Stimulated activated naive CD8-positive, alpha-beta T cell treated with anti-CD3 and anti-CD28 coated beads, Interleukin-15, Interleukin-2, amounts not matched to agents 100 U/mL and 50 U/mL, for 24 hours (primary cell): ENCODE measurements at regions not wholly inside any gene's neighbourhood (a gene's known extent, or its start where the extent isn't known, plus 50 kb on each side); places are given as distances from the start of the nearest gene placed in this dataset.
"Not testable (repeated sequence)": the region's sequence is repeated elsewhere in the genome, so short reads cannot be mapped to it uniquely, and the experiment has no call there.

ENCODE experiments used
- ATAC-seq: fragments of 150-1000 bp; cut with Tn5 transposase; one replicate; pipeline ENCODE4 v1.10.0; 2021
- DNase-seq: peaks from one replicate; pipeline ENCODE4 v3.0.0; 2021

DNA sequence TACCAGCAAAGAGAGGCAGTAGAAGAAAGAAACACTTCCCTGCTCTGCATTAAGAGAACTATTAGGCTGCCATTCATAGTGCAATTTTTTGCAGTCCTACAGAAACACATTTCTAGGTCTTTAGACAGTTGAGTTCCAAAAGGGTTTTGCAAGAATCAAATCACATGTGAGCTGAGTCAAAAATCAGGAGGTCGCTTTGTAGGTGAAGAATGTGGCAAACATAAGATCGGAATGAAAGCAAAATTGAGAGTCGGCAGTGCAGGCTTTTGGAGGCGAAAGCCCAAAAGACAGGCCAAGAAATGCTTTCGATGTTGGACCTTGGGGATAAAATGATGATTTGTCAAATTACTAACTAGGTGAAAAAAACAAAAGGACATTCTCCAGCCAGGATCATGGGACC is 213.5 kb upstream of the NRIP1 start:
- ATAC-seq: no peak
- DNase-seq: no peak

DNA sequence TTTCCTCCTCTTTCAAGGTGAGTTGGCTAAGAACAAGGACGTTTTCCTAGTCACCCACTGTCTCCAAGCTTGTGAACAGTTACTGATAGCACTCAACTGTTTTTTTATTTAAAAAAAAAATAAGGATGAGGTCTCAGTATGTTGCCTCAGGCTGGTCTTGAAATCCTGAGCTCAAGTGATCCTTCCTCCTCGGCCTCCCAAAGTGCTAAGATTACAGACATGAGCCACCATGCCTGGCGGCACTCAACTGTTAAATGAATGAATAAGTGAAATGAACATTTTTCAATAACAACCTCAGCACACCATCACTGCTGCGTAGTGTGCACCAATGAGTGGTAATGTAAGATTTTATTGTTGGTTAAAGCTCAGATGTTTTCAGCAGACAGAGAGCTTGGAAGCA is 214.1 kb upstream of the NRIP1 start:
- ATAC-seq (no peak), DNase-seq (no peak)

DNA sequence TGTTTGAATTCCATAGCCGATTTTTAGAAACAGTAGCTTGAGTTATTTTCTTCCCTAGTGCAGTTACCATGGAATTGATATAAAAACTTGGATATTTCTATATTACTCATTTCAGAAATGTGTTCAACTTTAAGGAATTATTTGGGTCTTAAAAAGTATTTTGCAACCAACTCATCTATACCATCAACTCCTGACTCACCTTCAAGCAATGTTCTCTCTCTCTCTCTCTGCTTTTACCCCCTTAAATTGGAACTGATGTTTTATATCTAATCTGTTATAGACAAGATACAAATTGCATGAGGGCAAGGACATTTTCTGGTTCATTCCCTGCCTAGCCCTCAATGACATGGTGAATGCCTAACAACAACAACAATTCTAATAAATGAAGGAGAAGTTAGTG is 214.7 kb upstream of the NRIP1 start:
- DNase-seq (no peak), ATAC-seq (no peak)

DNA sequence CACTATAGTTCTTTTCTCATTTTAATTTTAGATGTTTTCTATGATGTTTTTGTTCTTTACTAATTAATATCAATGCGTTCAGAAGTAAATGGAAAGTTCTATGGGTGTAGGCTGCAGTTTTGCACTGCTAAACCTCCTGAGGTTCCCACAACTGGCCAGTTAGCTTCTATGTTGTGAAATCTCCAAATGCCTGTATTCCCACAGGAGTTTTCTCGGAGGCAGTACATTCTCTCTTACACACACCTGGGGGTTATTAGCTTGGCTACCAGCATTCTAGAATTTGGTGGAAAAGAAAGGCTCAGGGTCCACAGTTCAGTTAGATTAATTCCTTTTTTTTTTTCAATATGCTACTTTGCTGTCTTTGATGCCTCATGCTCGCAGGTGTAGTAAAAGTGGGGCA is 216.9 kb upstream of the NRIP1 start:
- ATAC-seq (no peak), DNase-seq (no peak)

DNA sequence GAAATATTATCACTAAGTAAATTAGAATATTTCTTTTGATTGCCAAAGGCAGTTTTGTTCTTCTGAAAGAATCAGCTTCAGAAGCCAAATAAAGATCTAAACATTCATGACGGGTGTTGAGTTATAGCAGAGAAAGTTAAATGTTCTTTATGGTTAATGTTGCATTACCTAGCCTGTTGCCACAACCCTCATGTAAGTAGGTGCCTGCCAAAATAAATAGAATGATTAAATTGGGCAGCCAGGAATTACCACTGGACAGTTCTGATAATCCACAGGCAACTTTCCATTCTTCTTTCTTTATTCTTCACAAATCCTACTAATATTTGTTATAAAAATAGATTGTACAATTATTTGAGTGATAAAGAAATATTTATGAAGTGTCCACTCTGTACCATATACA is 217.9 kb upstream of the NRIP1 start:
- ATAC-seq: no peak
- no peak for DNase-seq

DNA sequence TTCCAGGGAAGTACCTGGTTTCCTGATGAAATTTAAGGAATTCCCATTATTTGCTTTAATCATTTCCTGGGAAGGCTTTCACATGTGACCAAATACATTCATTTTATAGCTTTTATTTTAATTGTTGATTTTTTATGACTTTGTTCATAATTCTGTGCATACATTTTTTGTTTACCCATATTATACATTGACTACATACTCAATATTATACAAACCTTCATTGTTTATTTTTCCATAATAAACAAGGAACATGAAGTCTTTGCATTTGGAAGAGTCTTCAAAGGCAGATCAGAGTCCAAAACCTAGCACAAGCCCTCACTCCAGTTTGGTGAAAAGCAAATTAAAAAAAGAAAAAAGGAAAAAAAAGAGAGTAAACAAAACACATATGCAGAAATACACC is 218.3 kb upstream of the NRIP1 start:
- no peak for DNase-seq
- no peak for ATAC-seq

DNA sequence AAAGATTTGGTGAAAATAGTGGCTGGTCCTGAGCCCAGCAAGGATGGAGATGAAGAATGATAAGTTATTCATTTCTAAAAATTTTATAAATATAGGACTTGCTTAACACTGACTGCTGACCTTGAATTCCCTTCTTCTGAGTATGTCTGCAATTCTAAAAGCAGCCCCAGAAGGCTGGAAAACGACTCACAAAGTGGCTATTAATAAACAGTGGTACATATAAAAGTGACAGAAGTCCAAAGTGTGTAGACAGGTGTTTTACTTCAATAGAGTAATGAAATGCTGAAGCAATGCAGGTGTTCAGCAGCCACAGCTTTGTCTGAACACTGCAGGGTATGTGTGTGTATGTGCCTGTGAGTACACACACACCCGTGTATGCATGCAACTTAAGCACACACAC is 219.0 kb upstream of the NRIP1 start:
- ATAC-seq: no peak

DNA sequence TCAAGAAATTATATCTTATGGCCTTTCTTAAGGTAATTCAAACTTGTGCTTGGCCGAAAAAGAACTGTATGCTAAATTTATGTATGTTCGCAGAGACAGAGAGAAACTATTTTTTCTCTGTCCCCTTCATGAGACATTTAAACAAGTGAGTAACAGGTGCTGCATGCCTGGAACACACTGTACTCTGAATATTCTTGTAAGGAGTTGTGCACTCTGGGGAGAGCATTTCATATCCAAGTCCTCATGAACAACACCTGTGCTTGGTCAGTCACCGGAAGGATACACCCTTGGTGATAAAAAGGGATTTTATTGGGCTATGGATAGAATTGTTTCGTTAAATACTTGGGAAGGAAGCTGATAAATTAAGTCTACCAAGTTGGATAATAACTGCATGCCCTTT is 220.8 kb upstream of the NRIP1 start:
- no peak for ATAC-seq
- DNase-seq: no peak

More for the DNA sequence above, 219.0 kb upstream of the NRIP1 start:
- no peak for DNase-seq

DNA sequence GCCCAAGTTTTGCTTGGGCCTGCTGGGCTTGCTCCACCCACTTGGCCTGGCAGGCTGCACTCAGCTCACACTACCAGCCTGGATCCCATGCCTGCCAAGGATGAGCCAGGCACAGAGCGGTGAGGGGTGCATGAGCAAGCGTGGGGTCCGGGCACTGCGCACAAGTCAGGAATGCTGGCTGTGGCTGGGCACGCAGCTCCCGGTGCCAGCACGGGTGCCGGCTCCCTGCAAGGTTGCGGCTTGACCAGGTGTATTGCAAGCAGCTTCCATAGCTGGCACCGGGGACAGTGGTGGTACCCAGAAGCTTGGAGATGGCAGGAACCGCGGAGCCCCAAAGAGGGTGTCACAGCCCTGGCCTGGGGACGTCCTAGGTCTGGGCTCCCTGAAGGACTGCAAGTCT is 224.4 kb upstream of the NRIP1 start:
- DNase-seq: no peak
- ATAC-seq: no peak

DNA sequence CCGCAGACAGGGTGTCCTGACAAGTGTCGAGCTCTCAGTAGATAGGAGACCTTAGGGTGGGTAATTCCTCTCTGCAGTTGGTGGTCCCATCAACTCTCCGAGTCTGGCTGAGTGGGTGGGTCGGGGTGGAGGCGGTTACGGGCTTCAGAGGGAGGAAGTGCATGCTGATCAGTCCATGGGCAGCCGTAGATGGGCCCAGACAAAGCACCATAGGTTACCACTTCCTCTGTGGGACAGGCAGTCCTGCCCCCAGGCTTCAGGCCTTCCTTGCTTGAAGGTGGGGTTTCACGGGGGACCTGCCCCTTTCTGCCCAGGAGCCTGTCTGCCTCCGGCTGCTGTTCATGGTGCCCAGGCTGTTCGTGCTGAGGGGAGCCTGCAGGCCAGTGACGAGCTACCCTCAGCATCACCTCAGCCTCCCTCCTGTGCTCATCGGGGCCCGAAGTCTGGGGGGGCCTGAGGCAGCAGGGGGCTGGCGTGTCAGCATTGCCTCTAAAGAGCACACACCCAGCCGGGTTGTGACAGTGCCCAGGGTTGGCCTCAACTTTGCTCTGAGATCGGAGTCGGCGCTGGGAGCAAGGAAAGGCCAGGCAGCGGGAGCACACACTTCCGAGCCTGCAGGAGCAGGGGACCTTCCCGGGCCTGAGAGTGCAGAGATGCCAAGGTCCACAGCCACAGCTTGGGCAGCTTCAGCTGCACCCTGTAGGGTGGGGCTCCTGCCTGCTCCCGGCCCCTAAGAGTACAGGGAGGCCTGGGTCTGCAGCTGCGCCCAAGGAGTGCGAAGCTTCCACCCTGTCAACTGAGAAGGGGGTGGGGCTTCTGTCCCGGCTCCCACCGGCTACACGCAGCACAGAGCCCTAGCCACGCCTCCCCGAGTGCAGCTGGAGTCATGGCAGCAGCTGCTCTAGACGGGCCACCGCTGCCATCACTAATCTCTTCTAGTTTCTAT is 225.4 kb upstream of the NRIP1 start:
- DNase-seq (no peak), ATAC-seq (no peak)

DNA sequence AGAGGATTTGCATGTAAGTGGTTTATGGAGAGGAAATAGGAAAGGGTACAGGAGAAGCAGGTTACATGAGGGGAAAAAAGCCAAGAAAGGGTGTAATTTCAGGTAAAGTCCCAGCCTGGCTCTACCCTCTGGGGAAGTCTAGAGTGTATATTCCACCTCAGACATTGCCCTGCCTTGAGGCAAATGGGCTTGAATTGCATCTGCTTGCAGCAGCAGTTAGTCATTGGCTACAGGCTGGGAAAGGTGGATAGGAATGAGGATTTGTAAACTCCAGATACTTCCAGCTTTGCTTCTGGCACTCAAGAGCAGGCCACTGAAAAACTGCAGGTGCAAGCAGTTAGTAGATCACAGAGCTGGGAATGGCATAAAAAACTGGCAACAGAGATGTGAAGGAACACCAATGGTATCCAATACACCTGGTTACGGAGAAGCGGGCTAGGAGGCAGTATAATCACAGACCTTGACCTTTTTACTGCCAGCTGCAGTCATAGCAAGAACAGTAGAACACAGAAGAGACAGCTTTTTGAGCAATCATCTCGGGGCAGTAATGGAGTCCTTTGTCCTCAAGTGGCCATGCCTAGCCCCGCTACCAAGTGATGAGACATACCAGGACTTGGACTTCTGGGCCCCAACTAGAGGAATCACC is 226.9 kb upstream of the NRIP1 start:
- ATAC-seq (no peak), DNase-seq (no peak)

DNA sequence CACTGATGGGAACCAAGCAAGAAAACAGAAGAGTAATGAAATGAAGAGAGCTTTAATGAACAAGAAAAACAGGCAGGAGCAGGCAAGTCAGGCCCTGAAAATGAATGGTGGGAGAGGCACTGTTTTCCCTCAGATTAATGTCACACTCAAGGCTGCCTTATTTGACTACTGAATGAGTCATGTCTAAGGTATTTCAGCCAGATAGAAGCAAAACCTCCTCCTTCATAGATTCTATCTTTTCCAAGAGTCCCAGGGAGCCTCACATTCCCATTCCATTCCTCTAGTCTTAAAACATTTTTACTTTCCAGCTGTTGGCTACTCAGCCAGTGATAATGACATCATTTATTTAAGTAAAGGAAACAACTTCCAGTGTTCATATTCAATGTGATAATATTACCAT is 228.4 kb upstream of the NRIP1 start:
- DNase-seq: no peak
- ATAC-seq: no peak

DNA sequence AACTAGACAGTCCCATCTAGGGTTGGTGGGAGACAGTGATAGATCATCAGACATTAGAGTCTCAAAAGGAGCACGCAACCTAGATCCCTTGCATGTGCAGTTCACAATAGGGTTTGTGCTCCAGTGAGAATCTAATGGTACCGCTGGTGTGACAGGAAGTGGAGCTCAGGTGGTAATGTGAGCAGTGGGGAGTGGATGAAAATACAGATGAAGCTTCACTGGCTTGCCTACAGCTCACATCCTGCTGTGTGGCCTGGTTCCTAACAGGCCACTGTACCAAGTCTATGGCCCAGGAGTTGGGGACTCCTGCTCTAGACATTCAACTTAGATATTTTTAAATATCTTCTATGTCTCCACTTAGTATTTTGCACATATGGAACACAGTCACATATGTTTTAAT is 231.1 kb upstream of the NRIP1 start:
- no peak for DNase-seq
- ATAC-seq: no peak

DNA sequence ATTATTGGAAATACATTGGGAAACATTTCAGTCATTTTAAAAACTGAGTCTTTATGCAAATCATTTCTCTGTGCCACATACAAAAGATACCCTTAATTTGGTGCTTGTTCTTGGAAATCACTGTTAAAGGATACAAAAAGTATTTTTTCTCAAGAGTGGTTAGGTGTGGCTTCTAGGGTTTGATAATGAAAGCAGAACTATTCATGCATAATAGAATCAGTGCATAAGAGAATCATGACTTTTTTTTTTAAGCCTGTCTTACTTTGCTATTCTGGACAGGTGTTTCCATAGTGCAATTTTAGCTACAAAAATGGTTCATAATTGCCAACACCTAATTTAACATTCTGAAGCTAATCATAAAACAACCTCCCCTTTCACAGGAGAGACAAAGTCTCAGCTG is 233.0 kb upstream of the NRIP1 start:
- DNase-seq: no peak
- no peak for ATAC-seq

DNA sequence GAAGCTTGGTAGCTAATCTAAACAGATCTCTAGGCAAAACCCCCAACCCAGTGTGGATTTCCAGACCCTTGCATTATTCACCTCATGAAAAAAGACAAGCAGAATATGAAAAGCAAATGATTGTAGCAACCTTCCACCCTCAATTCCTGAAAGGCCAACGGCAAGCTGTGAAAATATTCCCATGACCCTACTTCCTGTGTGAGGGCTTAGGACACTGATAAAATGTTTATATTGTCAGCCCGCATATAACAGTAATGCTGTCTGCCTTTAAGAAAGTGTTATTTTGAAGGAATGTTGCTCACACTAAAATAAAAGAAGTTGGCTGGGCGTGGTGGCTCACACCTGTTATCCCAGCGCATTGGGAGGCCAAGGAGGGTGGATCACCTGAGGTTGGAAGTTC is 233.5 kb upstream of the NRIP1 start:
- DNase-seq (no peak), ATAC-seq (no peak)

DNA sequence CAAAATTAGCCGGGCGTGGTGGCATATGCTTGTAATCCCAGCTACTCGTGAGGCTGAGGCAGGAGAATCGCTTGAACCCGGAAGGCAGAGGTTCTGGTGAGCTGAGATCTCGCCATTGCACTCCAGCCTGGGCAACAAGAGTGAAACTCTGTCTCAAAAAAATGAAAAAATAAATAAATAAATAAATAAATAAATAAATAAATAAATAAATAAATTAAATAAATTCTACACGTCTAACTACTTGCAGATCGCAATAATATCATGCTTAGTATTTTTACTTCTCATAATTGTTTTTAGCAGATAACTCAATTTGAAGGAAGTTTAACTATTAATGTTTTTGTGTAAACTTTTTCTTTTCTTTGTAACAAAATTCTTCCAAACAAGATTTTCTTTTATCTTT is 234.0 kb upstream of the NRIP1 start:
- ATAC-seq: not testable (repeated sequence)

DNA sequence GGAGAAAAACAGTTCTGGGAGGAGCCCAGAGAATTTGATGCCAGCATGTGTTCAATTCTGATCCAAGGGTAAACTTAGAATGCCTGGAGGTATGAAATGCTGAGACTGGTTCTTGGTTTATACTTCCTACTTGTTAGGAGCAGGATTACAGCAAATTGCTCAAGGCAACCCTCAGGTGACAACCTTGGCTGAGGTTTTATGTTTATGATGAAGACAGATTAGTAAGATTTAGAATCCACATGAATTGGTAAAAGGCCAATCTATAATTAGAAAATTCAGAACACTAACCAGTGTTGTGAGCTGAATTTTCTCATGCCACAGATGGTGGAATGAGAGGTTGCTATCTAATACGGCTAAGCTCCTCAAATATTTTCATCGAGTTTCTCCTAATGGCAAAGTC is 235.3 kb upstream of the NRIP1 start:
- no peak for DNase-seq
- no peak for ATAC-seq

More for the DNA sequence above, 234.0 kb upstream of the NRIP1 start:
- not testable (repeated sequence) for DNase-seq

DNA sequence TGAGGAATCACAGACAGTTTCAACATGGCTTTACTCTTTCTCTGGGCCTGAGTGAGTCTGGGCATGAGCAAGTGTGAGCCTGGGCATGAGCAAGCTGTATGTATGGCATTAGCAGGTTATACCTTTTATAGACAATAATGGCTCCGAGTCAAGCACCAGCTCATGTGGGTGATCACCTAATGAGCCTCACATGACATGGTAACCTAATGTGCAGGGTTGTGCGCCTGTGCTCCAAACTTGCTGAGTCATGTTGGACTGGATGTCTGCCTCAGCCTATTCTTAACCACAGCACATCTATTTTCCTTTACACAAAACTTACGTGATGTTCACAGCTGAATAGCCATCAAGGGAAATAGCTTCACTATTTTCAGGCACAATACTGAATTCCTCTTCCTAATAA is 236.2 kb upstream of the NRIP1 start:
- ATAC-seq (no peak), DNase-seq (no peak)

DNA sequence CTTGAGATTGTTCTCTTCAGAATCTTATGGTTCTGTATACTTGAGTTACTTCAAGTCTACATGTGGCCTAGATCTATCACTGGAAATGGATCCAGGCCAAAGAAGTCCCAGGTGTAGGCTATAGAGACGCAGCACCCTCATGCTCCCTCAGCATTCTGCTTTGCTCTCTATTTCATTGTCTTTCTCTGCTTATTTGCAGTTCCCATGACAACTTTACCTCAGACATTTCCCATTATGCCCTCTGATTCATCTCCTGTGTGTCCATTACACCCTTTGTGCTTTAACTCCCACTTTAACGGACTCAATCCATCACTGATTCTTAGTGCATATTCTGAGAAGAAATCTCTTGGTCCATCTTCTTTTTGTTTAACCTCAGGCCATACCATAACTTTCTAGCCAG is 236.9 kb upstream of the NRIP1 start:
- ATAC-seq (no peak), DNase-seq (no peak)

DNA sequence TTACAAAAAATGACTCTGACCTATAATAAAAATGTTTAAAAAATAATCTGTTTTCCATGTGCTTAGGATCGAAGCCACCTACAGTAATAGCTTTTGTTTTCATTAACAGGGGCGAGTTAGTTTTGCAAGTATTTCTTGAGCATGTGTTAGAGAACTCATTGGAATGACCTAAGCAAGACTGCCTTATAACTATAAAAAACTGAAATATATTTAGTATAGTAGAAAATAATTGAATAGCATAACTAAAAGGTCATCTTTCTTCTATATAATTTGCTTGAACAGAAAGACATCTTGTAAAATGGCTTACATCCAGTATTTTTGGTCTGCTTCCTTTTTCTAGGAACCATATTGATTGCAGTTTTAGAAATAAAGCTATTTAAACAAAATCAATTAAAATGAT is 241.5 kb upstream of the NRIP1 start:
- DNase-seq: no peak

DNA sequence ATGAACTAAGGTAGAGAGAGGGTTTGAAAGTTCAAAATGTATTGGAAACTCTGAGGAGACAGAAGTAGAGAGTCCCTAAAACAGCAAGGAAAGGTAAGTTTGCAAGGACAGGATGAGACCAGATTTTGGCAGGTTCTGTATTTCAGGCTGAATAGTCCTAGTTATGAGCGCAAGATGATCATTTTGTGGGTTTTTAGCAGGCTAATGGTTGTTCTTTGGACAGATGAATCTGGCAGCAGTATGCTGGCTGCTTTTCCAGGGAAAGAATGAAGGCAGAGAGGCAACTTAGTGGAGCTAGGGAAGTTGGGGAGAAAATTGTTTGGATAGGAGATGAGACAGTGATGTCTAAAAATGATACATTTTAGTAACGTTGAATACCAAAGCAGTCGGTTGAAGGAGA is 243.5 kb upstream of the NRIP1 start:
- no peak for DNase-seq
- ATAC-seq: no peak

More for the DNA sequence above, 241.5 kb upstream of the NRIP1 start:
- ATAC-seq: no peak

DNA sequence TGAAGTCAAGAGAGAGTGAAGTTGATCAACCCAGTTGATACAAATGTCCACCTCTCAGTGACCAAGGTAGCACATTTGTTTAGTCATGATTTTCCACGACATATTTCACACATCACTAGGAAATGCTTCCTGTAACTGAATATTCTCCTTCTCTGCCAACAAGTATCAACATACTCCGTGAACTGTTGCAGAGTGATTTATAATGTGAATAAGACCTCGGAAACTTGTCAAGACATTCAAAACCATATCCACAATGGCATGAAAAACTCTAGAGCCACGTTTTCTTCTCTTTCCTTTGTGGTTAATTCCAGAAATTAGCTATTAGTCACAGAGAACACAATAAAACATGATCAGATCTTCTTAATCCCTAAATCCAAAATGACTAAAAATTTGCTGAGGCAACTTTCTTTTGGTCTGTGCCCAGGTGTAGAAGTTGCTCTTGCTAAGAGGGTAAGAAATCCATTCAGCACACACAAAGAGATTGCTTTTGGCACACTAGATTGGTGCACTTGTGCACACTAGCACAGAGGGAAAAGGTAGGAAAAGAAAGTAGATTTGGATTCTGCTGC is 244.3 kb upstream of the NRIP1 start:
- ATAC-seq (no peak), DNase-seq (no peak)

DNA sequence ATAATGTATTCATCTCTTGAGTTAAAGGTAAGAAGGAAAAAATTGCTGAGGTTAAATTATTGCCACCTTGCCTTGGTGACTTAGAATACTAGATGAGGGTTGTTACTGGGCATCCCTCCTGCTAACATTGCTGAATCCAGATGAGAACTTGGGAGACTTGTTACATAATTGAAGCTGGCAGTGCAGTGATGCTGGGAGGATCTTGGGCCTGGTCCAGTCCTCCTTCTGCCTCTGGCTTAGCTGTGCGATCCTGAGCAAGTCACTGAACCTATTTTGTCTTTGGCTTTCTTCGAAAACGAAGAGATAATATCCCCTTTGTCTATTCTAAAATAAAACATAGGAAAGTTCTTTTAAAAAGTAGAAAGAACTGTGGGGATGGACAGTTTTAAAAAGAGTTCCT is 244.9 kb upstream of the NRIP1 start:
- no peak for ATAC-seq
- DNase-seq: no peak

DNA sequence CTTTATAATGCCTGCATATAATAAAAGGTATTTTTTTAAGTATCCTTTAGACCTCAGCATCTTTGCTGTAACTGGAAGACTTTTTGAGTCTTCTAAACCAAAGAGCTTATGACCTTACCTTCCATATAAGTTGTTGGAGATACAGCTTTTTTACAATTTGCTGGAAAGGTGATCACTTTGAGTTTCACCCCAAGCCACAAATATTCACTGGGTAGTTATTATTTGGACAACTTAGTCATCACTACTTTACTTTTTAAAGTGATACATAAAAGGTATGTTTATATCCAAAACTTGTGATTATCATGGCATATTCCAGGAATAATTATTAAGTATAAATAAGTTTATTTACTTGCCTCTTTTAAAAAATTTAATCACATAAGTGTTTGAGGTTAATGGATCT is 246.7 kb upstream of the NRIP1 start:
- DNase-seq: no peak
- ATAC-seq: no peak
